Skeletal muscle satellite cell (primary cell): ENCODE measurements at regions not wholly inside any gene's neighbourhood (a gene's known extent, or its start where the extent isn't known, plus 50 kb on each side); places are given as distances from the start of the nearest gene placed in this dataset.

Source experiments
- H3K27me3 ChIP-seq: 2 replicates; pipeline ENCODE4 v1.7.0; 2013; ENCODE audit warnings: low read length; ENCODE audit not compliant: control insufficient read depth, insufficient read depth
- H3K36me3 ChIP-seq: 2 replicates; pipeline ENCODE4 v1.7.0; 2013; ENCODE audit warnings: mild to moderate bottlenecking, control low read depth, low read length; ENCODE audit not compliant: insufficient read depth
- H3K4me1 ChIP-seq: 2 replicates; pipeline ENCODE4 v1.7.0; 2013; ENCODE audit warnings: low read length; ENCODE audit not compliant: control insufficient read depth, insufficient read depth
- H3K4me2 ChIP-seq: 2 replicates; pipeline ENCODE4 v1.7.0; 2013; ENCODE audit warnings: mild to moderate bottlenecking, low read length
- H3K4me3 ChIP-seq: 2 replicates; pipeline ENCODE4 v1.7.0; 2013; ENCODE audit warnings: low read length
- H3K9ac ChIP-seq: 2 replicates; pipeline ENCODE4 v1.7.0; 2013; ENCODE audit warnings: mild to moderate bottlenecking, low read depth, low read length, moderate library complexity
- H3K9me3 ChIP-seq: replicated peaks from 2 replicates; pipeline ENCODE4 v1.7.0; 2013; ENCODE audit warnings: mild to moderate bottlenecking, control low read depth, low read length

DNA sequence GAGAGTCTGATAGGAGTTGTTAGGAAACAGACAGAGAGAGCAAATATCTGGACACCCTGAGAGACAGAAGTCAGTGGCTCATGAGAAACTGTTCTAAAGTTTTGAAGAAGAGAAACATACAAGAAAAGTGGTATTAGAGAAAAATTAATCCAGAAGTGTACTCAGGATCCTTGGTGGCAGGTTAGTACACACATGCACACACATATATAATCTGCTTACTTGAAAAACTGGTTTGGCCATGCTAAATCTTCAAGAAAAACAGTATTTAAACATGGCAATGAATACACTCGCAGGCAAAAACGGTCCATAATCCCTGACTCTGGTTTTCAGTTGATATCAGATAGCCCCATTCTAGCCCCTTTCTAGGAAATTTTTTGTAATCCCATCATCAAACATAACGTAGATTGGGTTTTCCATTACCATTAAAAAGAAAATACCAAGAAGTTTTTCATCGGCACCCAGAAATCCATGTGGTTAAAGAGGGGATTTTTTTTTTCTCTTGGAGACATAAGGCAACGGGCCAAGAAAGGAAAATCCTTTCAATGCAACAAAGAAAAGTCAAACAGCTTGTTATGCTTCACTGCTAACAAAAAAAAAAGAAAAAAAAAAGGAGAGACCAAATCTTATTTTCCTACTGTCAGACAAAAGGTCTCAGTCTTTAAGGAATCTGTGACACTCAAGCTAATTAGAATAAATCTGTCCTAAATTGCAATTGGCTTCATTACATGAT, 178.0 kb upstream of the MIR17HG start:
- no peaks in the 10 kb centered on the region for H3K36me3 ChIP-seq
- no peak overlapping the region for H3K9ac ChIP-seq
- no peaks in the 10 kb centered on the region for H3K9me3 ChIP-seq
- H3K4me2 ChIP-seq, result no peak overlapping the region
- H3K4me3 ChIP-seq, result no peak overlapping the region
- no peaks in the 10 kb centered on the region for H3K4me1 ChIP-seq
- no peaks in the 10 kb centered on the region for H3K27me3 ChIP-seq

GRCh38 chr13:91172160-91172559, 175.3 kb upstream of the MIR17HG start:
- no peak overlapping the region for H3K4me2 ChIP-seq
- no peaks in the 10 kb centered on the region for H3K36me3 ChIP-seq
- H3K27me3 ChIP-seq, result no peaks in the 10 kb centered on the region
- H3K4me1 ChIP-seq, result no peaks in the 10 kb centered on the region
- H3K9me3 ChIP-seq, result no peaks in the 10 kb centered on the region
- H3K9ac ChIP-seq, result no peak overlapping the region
- no peak overlapping the region for H3K4me3 ChIP-seq

- no peaks in the 10 kb centered on the region for H3K9me3 ChIP-seq
- H3K36me3 ChIP-seq, result no peaks in the 10 kb centered on the region
- no peak overlapping the region for H3K4me3 ChIP-seq
- H3K4me2 ChIP-seq, result peak overlapping the region; percentile 37
- H3K27me3 ChIP-seq, result no peaks in the 10 kb centered on the region
- H3K4me1 ChIP-seq, result no peaks in the 10 kb centered on the region
- H3K9ac ChIP-seq, result no peak overlapping the region
These were observed 172.5 kb upstream of the MIR17HG start for GRCh38 chr13:91174886-91175501.

- Histone ChIP-seq H3K4me2 (no peak overlapping the region), H3K27me3 (no peaks in the 10 kb centered on the region), H3K4me1 (no peaks in the 10 kb centered on the region), H3K4me3 (no peak overlapping the region), H3K36me3 (no peaks in the 10 kb centered on the region), H3K9me3 (no peaks in the 10 kb centered on the region), H3K9ac (no peak overlapping the region)
These were observed 169.4 kb upstream of the MIR17HG start for GRCh38 chr13:91178099-91178498.

DNA sequence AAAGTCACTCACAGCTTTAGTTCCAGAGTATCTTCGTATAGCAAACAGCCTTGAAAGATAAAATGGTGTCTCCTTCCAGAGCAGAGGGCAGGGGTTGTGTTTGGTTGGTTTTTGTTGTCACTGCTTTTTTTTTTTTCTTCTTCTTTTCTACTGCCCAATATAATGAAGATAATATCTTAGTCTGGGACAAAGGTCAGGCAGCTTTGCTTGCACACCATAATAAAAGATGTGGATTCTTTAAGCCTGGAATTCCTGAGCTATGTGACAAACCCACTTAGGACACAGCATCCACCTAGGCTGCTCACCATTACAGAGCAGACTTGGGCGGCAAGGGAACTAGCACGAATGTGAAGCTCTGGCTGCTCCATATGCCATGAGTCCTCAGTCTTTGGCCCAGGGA, 165.6 kb upstream of the MIR17HG start:
- Histone ChIP-seq H3K36me3 (no peaks in the 10 kb centered on the region), H3K4me2 (no peak overlapping the region), H3K27me3 (no peaks in the 10 kb centered on the region), H3K4me3 (no peak overlapping the region), H3K4me1 (no peaks in the 10 kb centered on the region), H3K9ac (no peak overlapping the region), H3K9me3 (no peaks in the 10 kb centered on the region)

DNA sequence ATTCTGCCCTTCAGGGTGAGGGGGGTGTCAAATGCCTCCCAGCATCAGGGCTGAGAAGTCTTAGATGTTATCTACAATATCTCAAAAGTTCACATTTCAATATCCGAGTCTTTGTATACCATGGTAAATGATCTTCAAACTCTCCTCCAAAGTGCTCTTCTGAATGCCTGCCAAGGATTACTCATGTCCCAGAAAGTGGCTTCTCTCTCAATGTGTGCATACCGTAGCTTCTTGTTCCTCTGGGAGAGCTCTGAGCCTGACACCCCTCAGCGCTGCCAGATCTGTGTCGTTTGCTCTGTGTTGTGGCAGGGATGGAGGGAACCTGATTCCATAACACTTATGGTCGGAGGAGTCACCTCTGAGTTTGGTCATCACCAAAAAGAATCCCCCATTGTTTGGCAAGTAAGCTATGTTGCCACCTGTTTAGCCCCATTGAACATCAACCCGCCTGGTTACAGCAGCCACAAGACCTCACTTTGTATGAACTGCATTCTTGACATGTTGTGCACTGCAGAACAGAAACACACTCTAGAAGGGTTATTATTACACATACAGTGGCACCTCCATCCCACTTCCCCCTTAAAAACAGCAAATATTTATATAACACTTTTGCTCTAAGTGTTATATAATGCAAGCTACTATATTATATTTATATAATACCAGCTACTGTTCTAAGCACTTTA, 163.1 kb upstream of the MIR17HG start:
- H3K9ac ChIP-seq, result no peak overlapping the region
- H3K4me3 ChIP-seq, result no peak overlapping the region
- no peaks in the 10 kb centered on the region for H3K27me3 ChIP-seq
- H3K9me3 ChIP-seq, result no peaks in the 10 kb centered on the region
- no peak overlapping the region for H3K4me2 ChIP-seq
- H3K36me3 ChIP-seq, result no peaks in the 10 kb centered on the region
- H3K4me1 ChIP-seq, result no peaks in the 10 kb centered on the region

GRCh38 chr13:91185294-91185863, 162.1 kb upstream of the MIR17HG start:
- H3K4me1 ChIP-seq, result no peaks in the 10 kb centered on the region
- no peak overlapping the region for H3K9ac ChIP-seq
- H3K4me3 ChIP-seq, result no peak overlapping the region
- H3K4me2 ChIP-seq, result no peak overlapping the region
- H3K36me3 ChIP-seq, result no peaks in the 10 kb centered on the region
- H3K9me3 ChIP-seq, result no peaks in the 10 kb centered on the region
- H3K27me3 ChIP-seq, result no peaks in the 10 kb centered on the region

DNA sequence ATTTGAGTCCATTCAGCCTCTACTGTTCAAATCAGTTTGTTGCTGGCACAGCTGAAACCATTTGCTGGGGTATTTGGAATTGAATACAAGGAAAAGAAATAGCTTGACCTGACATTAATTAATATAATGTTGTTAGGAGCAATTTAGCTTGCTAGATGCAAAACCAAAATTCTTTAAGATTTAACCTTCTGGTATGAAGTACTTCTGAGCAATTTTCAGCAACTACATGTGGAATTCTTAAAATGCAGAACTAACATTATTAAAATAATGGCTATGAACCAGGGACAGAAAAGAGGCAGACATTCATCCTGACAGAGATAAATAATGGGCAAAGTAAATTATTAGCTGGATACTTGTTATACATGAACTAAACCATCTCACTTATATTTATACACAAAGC, 160.0 kb upstream of the MIR17HG start:
- H3K4me2 ChIP-seq, result no peak overlapping the region
- H3K4me1 ChIP-seq, result no peaks in the 10 kb centered on the region
- H3K27me3 ChIP-seq, result no peaks in the 10 kb centered on the region
- H3K36me3 ChIP-seq, result no peaks in the 10 kb centered on the region
- no peaks in the 10 kb centered on the region for H3K9me3 ChIP-seq
- no peak overlapping the region for H3K9ac ChIP-seq
- no peak overlapping the region for H3K4me3 ChIP-seq

- Histone ChIP-seq H3K27me3 (no peaks in the 10 kb centered on the region), H3K4me1 (no peaks in the 10 kb centered on the region), H3K4me2 (no peak overlapping the region), H3K4me3 (no peak overlapping the region), H3K36me3 (no peaks in the 10 kb centered on the region), H3K9ac (no peak overlapping the region), H3K9me3 (no peaks in the 10 kb centered on the region)
These were observed 158.0 kb upstream of the MIR17HG start for GRCh38 chr13:91189506-91189905.

DNA sequence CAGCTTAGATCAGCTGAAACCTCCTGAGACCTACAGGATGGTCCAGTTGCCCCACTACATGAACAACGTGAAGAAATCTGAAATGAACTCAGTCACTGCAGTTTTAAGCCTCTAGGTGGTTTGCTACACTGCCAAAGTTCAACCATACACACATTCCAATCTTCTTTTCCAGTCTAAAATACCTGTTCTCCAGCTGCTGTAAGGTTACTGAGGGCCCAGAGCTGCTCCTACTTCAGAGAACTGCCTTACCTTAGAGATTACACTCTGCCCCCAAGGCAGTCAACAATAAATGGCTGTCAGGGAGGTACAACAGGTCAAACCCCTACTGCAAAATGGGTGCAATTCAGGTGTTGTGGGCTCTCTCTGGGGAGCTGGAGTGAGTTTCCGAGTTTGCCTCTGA, 154.1 kb upstream of the MIR17HG start:
- Histone ChIP-seq H3K4me1 (no peaks in the 10 kb centered on the region), H3K9me3 (no peaks in the 10 kb centered on the region), H3K27me3 (no peaks in the 10 kb centered on the region), H3K36me3 (no peaks in the 10 kb centered on the region), H3K9ac (no peak overlapping the region), H3K4me3 (no peak overlapping the region), H3K4me2 (no peak overlapping the region)

DNA sequence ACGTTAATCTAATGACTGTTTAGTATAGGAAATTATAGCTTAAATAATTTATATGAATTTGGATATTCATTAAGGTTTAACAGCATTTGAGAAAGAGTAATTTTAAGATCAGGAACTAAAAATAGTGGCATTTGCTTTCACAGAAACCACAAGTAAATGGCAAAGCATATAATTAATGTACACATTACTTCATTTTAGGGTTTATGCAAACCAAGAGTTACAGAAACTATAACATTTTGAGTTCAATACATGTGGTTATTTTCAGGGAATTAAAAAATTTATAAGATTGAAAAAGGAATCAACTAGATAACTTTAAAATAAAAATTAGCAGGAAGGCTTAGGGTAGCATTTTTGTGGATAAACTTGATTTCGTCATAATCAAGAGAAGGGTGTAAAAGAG, 151.7 kb upstream of the MIR17HG start:
- H3K4me2 ChIP-seq, result no peak overlapping the region
- no peaks in the 10 kb centered on the region for H3K27me3 ChIP-seq
- H3K36me3 ChIP-seq, result no peaks in the 10 kb centered on the region
- no peak overlapping the region for H3K4me3 ChIP-seq
- no peak overlapping the region for H3K9ac ChIP-seq
- no peaks in the 10 kb centered on the region for H3K9me3 ChIP-seq
- no peaks in the 10 kb centered on the region for H3K4me1 ChIP-seq
